NB4 (cell line): ENCODE measurements at regions not wholly inside any gene's neighbourhood (a gene's known extent, or its start where the extent isn't known, plus 50 kb on each side); places are given as distances from the start of the nearest gene placed in this dataset.
"Not testable (repeated sequence)": the region's sequence is repeated elsewhere in the genome, so short reads cannot be mapped to it uniquely, and the experiment has no call there.

Experiments used
- DNase-seq: peaks from one replicate; pipeline ENCODE4 v3.0.0; 2010; ENCODE audit warnings: low read depth
- H3K4me3 ChIP-seq: one replicate; pipeline ENCODE4 v1.5.1; 2011; ENCODE audit warnings: mild to moderate bottlenecking, low read depth, low read length, moderate library complexity
- MYC ChIP-seq: IDR thresholded peaks from 2 replicates; pipeline ENCODE4 v1.6.1; 2011; ENCODE audit warnings: low read depth, low read length
- POLR2A ChIP-seq: IDR thresholded peaks from 2 replicates; pipeline ENCODE4 v1.6.1; 2011; ENCODE audit warnings: mild to moderate bottlenecking; ENCODE audit not compliant: insufficient read length; ENCODE audit errors: extremely low read depth
- TF ChIP-seq, protein P1 (sequence below): IDR thresholded peaks from 2 replicates; pipeline ENCODE4 v1.6.1; 2011; ENCODE audit warnings: low read depth, low read length
- TF ChIP-seq, protein P2 (sequence below): IDR thresholded peaks from one replicate; pipeline ENCODE4 v1.5.1; 2012; ENCODE audit warnings: low read depth, low read length

DNA sequence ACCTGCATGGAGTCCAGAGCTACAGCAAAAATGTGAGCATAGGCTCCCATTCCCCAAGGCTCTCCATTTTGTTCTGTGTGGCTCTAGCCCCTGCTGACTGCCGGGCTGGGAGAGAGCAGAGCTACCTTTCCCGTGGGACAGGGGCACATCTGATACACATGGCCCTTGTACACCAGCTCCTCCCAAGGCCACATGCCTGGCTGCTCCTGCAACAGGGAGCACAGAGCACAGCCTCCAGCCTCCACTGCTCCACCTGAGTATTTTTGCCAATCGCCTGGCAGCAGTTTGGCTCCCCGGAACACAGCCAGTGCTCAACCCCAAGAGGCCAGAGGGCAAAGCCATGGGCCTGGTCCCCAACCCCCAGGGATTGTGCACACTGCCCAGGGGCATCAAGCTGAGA, 146.5 kb downstream of the CHD1L start:
- TF ChIP-seq, protein P1, sequence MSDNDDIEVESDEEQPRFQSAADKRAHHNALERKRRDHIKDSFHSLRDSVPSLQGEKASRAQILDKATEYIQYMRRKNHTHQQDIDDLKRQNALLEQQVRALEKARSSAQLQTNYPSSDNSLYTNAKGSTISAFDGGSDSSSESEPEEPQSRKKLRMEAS = no peak
- TF ChIP-seq MYC (no peak), POLR2A (no peak)
- TF ChIP-seq, protein P2, sequence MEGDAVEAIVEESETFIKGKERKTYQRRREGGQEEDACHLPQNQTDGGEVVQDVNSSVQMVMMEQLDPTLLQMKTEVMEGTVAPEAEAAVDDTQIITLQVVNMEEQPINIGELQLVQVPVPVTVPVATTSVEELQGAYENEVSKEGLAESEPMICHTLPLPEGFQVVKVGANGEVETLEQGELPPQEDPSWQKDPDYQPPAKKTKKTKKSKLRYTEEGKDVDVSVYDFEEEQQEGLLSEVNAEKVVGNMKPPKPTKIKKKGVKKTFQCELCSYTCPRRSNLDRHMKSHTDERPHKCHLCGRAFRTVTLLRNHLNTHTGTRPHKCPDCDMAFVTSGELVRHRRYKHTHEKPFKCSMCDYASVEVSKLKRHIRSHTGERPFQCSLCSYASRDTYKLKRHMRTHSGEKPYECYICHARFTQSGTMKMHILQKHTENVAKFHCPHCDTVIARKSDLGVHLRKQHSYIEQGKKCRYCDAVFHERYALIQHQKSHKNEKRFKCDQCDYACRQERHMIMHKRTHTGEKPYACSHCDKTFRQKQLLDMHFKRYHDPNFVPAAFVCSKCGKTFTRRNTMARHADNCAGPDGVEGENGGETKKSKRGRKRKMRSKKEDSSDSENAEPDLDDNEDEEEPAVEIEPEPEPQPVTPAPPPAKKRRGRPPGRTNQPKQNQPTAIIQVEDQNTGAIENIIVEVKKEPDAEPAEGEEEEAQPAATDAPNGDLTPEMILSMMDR = no peak

DNA sequence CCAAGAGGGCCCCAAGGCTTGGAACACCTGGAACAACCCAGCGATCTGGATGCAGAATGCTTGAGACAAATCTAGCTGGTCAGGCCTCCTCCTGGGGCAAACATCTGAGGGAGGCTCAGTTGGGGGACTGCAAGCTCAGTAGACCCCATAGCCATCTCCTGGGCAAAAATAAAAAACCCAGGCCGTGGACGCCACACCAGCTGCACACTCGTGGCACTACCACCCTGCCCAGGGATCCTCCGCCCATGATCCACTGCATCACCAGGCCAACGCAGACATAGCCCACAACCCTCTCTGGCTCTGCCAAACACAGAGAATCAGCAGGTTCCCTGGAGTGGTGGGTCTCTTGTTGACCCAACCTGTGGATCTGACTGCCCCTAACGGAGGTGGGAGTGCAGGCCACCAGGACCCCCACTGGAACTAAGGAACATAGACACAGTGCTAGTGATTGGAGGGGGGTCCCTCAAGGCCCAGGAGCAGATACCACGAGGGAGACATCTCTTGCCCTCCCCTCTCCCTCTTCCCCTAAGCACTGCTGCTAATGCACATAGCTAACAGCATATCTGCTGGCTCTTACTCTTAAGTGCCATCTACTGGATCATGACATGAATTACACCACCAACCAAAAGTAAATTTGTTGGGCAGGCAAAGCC, 147.2 kb downstream of the CHD1L start:
- H3K4me3 ChIP-seq = no peak overlapping the region
- TF ChIP-seq, protein P1 = no peak
- TF ChIP-seq, protein P2 = peak; percentile 57
- TF ChIP-seq MYC (no peak), POLR2A (no peak)
- peak; percentile 46 for DNase-seq

More for the DNA sequence above, 146.5 kb downstream of the CHD1L start:
- no peak overlapping the region for H3K4me3 ChIP-seq
- DNase-seq = no peak

DNA sequence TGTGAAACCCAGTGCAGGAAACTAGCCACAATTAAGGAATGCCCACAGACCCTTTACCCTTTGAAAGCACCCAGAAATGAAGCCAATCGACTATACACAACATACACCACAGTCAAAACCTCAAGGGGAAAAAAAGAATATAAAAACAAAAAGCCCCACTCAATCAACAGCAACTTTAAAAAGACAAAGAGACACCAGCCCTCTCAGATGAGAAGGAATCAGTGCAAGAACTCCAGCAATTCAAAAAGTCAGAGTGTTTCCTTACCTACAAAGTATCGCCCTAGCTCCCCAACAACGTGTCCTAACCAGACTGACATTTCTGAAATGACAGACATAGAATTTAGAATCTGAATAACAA, 147.7 kb downstream of the CHD1L start:
- no peak for DNase-seq
- TF ChIP-seq, protein P1 = no peak
- no peak for TF ChIP-seq MYC
- TF ChIP-seq, protein P2 = no peak
- TF ChIP-seq POLR2A = no peak
- H3K4me3 ChIP-seq = no peak overlapping the region

DNA sequence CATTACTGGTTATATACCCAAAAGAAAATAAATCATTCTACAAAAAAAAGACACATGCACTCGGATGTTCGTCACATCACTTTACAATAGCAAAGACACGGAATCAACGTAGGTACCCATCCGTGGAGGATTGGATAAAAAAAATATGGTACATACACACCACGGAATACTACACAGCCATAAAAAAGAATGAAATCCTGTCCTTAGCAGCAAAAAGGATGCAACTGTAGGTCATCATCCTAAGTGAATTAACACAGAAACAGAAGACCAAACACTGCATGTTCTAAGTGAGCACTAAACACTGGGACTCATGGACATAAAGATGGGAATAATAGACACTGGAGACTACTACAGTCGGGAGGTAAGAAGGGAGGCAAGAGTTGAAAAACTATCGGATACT, 148.6 kb downstream of the CHD1L start:
- DNase-seq = no peak
- TF ChIP-seq MYC (no peak), POLR2A (no peak)
- TF ChIP-seq, protein P1 = no peak
- TF ChIP-seq, protein P2 = no peak
- H3K4me3 ChIP-seq = no peak overlapping the region

DNA sequence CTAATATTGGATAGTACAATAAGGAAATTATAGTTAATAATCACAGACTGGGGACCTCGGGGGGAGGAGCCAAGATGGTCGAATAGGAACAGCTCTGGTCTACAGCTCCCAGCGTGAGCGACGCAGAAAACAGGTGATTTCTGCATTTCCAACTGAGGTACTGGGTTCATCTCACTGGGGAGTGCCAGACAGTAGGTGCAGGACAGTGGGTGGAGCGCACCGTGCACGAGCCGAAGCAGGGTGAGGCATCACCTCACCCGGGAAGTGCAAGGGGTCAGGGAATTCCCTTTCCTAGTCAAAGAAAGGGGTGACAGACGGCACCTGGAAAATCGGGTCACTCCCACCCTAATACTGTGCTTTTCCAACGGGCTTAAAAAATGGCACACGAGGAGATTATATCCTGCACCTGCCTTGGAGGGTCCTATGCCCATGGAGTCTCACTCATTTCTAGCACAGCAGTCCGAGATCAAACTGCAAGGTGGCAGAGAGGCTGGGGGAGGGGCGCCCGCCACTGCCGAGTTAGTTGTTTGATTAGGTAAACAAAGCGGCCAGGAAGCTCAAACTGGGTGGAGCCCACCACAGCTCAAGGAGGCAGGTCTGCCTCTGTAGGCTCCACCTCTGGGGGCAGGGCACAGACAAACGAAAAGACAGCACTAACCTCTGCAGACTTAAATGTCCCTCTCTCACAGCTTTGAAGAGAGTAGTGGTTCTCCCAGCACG, 138.8 kb upstream of the BCL9 start:
- H3K4me3 ChIP-seq, DNase-seq: not testable (repeated sequence)

DNA sequence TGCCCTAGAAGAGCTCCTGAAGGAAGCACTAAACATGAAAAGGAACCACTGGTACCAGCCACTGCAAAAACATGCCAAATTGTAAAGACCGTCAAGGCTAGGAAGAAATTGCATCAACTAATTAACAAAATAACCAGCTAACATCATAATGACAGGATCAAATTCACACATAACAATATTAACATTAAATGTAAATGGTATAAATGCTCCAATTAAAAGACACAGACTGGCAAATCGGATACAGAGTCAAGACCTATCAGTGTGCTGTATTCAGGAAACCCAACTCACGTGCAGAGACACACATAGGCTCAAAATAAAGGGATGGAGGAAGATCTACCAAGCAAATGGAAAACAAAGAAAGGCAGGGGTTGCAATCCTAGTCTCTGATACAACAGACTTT, 137.0 kb upstream of the BCL9 start:
- not testable (repeated sequence) for DNase-seq

DNA sequence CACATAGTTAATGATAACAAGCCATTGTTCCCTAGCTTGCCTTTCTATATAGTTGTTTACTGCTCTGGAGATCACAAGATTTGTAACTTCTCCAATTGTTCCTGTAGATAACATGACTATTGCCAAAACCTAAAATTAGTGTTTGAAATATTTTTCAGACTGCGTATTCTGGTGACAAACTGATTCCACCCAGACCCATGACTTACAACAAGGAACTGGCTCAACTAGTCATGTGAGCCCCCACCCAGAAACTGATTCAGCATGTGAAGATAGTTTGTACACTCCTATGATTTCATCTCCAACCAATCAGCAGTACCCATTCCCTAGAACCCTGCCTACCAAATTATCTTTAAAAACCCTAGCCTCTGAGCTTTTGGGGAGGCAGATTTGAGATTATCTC, 131.4 kb upstream of the BCL9 start:
- H3K4me3 ChIP-seq = no peak overlapping the region
- no peak for DNase-seq
- TF ChIP-seq MYC = no peak

More for the DNA sequence above, 137.0 kb upstream of the BCL9 start:
- not testable (repeated sequence) for H3K4me3 ChIP-seq
